ENCODE measurements at regions not wholly inside any gene's neighbourhood (a gene's known extent, or its start where the extent isn't known, plus 50 kb on each side); places are given as distances from the start of the nearest gene placed in this dataset.

DNA sequence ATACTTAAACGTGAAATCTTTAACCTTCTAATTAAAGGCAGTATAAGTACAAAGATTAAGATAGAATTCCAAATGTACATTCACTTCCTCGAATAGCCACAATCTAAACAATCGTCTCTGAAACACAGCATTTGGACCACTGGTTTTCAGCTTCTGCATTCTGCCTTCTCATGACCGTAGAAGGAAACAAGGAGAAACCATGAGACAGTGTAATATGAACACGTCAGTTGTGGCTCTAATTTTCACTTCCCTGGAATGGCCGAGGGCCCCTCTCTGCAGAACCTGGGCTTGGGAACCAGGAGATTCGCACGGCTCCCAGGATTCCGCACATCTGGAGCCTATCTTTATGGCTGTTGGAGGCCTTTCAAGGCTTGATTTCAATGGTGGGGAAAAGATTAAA is 189.3 kb downstream of the KLF6 start:
- WGBS, 2 donors (ENCODE audit: low coverage in 1 of 2), result 86 to 88% methylated on average over 5 to 9 of the region's 9 CpGs
- H3K4me3 ChIP-seq, result no peak overlapping the region
- H3K27me3 ChIP-seq, result no peaks in the 10 kb centered on the region
- no peak overlapping the region for H3K27ac ChIP-seq
- TF ChIP-seq EP300 (IDR thresholded peaks at IDR 0.05; ENCODE audit: low read depth), result no peak
- TF ChIP-seq POLR2A (IDR thresholded peaks at IDR 0.05), result no peak
- TF ChIP-seq, protein P1, sequence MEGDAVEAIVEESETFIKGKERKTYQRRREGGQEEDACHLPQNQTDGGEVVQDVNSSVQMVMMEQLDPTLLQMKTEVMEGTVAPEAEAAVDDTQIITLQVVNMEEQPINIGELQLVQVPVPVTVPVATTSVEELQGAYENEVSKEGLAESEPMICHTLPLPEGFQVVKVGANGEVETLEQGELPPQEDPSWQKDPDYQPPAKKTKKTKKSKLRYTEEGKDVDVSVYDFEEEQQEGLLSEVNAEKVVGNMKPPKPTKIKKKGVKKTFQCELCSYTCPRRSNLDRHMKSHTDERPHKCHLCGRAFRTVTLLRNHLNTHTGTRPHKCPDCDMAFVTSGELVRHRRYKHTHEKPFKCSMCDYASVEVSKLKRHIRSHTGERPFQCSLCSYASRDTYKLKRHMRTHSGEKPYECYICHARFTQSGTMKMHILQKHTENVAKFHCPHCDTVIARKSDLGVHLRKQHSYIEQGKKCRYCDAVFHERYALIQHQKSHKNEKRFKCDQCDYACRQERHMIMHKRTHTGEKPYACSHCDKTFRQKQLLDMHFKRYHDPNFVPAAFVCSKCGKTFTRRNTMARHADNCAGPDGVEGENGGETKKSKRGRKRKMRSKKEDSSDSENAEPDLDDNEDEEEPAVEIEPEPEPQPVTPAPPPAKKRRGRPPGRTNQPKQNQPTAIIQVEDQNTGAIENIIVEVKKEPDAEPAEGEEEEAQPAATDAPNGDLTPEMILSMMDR (IDR thresholded peaks at IDR 0.05), result no peak
- TF ChIP-seq POLR2AphosphoS5 (IDR thresholded peaks at IDR 0.05), result no peak
- no peaks in the 10 kb centered on the region for H3K9me3 ChIP-seq
- H3K36me3 ChIP-seq, result no peaks in the 10 kb centered on the region
- intact Hi-C loops (cut with DNase I; ENCODE audit: low total_unique reads), result loop anchor here (10.0 kb wide), 1 partner anchor 169 kb away; no protein-coding TSS in a partner anchor
- H3K4me1 ChIP-seq, result no peaks in the 10 kb centered on the region
- in situ Hi-C loops (cut with MboI; ENCODE audit: low pct_ligation_motif_present in 1 of 4, low pct_unique_long_range_greater_than_20kb in 1 of 4, low sequenced_read_pairs in 3 of 4), result no loop called here
- no peak for DNase-seq

DNA sequence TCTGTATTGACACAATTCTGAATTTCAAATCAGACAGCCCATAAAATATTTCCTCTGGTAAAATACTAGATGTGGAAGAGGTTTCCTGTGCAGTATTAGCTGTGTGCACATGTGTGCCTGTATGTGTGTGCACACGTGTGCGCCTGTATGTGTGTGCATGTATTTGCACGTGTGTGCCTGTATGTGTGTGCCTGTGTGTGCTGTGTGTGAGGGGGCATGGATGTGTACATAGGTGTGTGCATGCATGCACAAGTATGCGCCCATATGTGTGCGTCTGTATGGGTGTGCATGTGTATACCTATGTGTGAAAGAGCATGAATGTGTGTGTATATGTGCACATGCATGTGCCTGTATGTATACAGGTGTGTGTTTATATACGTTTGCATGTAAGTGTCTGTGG is 191.4 kb downstream of the KLF6 start:
- H3K4me3 ChIP-seq, result no peak overlapping the region
- DNase-seq, result no peak
- H3K4me1 ChIP-seq, result no peaks in the 10 kb centered on the region
- in situ Hi-C loops (cut with MboI; ENCODE audit: low pct_ligation_motif_present in 1 of 4, low pct_unique_long_range_greater_than_20kb in 1 of 4, low sequenced_read_pairs in 3 of 4), result no loop called here
- H3K27me3 ChIP-seq, result no peaks in the 10 kb centered on the region
- H3K27ac ChIP-seq, result no peak overlapping the region
- H3K36me3 ChIP-seq, result no peaks in the 10 kb centered on the region
- H3K9me3 ChIP-seq, result no peaks in the 10 kb centered on the region
- WGBS, 2 donors (ENCODE audit: low coverage in 1 of 2), result 83 to 96% methylated on average over 1 to 6 of the region's 6 CpGs
- intact Hi-C loops (cut with DNase I; ENCODE audit: low total_unique reads), result loop anchor here (10.0 kb wide), 1 partner anchor 171 kb away; no protein-coding TSS in a partner anchor
- TF ChIP-seq EP300 (IDR thresholded peaks at IDR 0.05; ENCODE audit: low read depth) (no peak), POLR2A (IDR thresholded peaks at IDR 0.05) (no peak), POLR2AphosphoS5 (IDR thresholded peaks at IDR 0.05) (no peak)
- TF ChIP-seq, protein P1 (IDR thresholded peaks at IDR 0.05), result no peak

GRCh38 chr10:3592424-3592823 is 192.6 kb downstream of the KLF6 start:
- H3K27ac ChIP-seq, result no peak overlapping the region
- intact Hi-C loops (cut with DNase I; ENCODE audit: low total_unique reads), result loop anchor here (10.0 kb wide), 1 partner anchor 172 kb away; no protein-coding TSS in a partner anchor
- no peak for TF ChIP-seq POLR2A (IDR thresholded peaks at IDR 0.05)
- no peak for TF ChIP-seq EP300 (IDR thresholded peaks at IDR 0.05; ENCODE audit: low read depth)
- TF ChIP-seq, protein P1 (IDR thresholded peaks at IDR 0.05), result no peak

DNA sequence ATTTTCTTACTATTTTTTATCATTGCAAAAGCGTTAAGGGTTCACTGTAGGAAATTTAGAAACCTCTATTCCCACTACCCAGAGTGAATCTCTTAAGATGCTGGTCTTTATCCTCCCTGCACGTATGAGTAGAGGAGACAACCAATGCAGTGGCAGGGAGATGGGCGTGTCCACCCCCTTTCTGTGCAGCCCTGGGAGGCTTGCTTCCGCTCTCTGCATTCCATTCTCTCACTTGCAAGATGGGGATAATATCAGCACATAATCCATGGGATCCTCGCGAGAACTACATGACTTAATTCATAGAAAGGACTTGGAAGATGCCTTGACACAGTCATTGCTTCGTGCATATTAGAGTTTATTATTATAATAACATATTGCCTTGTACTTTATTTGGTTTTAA is 196.2 kb downstream of the KLF6 start:
- intact Hi-C loops (cut with DNase I; ENCODE audit: low total_unique reads) (no loop called here), in situ Hi-C loops (cut with MboI; ENCODE audit: low pct_ligation_motif_present in 1 of 4, low pct_unique_long_range_greater_than_20kb in 1 of 4, low sequenced_read_pairs in 3 of 4) (no loop called here)
- H3K9me3 ChIP-seq, result no peaks in the 10 kb centered on the region
- no peak overlapping the region for H3K27ac ChIP-seq
- no peaks in the 10 kb centered on the region for H3K4me1 ChIP-seq
- H3K27me3 ChIP-seq, result no peaks in the 10 kb centered on the region
- no peaks in the 10 kb centered on the region for H3K36me3 ChIP-seq
- H3K4me3 ChIP-seq, result no peak overlapping the region
- WGBS, 2 donors (ENCODE audit: low coverage in 1 of 2), result 88 to 93% methylated on average over 6 to 7 of the region's 7 CpGs
- DNase-seq, result no peak
- no peak for TF ChIP-seq POLR2AphosphoS5 (IDR thresholded peaks at IDR 0.05)
- no peak for TF ChIP-seq EP300 (IDR thresholded peaks at IDR 0.05; ENCODE audit: low read depth)
- no peak for TF ChIP-seq POLR2A (IDR thresholded peaks at IDR 0.05)
- TF ChIP-seq, protein P1 (IDR thresholded peaks at IDR 0.05), result no peak

More at GRCh38 chr10:3592424-3592823, 192.6 kb downstream of the KLF6 start:
- no peak overlapping the region for H3K4me3 ChIP-seq
- no peaks in the 10 kb centered on the region for H3K27me3 ChIP-seq
- no peaks in the 10 kb centered on the region for H3K4me1 ChIP-seq
- no peaks in the 10 kb centered on the region for H3K36me3 ChIP-seq
- DNase-seq, result no peak
- WGBS, 2 donors (ENCODE audit: low coverage in 1 of 2), result 76 to 79% methylated on average over 3 to 7 of the region's 7 CpGs
- in situ Hi-C loops (cut with MboI; ENCODE audit: low pct_ligation_motif_present in 1 of 4, low pct_unique_long_range_greater_than_20kb in 1 of 4, low sequenced_read_pairs in 3 of 4), result no loop called here
- no peaks in the 10 kb centered on the region for H3K9me3 ChIP-seq

Data from transverse colon (tissue), 4 donors.